ENCODE measurements at regions not wholly inside any gene's neighbourhood (a gene's known extent, or its start where the extent isn't known, plus 50 kb on each side); places are given as distances from the start of the nearest gene placed in this dataset.

DNA sequence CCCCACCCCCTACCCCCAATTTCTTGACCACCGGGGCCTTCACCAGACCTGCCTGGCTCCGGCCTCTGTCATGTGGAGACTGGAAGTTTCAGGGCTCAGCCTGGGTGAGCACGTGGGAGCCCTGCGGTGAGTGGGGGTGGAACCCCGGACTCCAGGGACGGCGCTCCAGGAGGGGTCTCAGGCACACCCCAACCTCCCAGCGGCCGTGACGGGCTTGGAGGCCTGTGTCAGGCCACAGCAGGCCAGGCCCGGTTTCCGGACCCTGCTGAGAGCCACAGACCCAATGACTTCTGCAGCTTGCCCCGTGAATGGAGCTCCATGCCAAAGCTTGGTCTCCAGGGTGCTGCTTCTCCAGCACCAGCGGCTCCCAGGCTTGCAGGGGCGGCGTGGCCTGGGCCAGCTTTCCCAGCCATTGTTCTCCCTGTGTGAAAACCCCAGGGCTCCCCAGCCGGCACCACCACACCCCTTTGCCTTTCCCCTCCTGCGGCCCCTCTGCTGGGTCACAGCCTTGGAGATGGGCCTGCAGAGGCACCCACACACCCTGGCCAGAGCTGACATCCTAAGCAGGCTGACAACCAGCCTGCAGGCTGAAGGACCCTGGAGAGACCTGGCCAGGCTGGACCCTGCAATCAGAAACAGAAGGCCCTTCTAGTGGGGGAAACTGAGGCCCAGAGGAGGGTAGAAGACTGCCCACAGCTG lies 186.2 kb upstream of the C14orf180 start:
- no peak for TF ChIP-seq POLR2A (IDR thresholded peaks at IDR 0.05; ENCODE audit: low read length)
- no peak for TF ChIP-seq GATA1 (IDR thresholded peaks at IDR 0.05; ENCODE audit: low read depth, low read length)

Data from erythroblast (primary cell).